Body of pancreas (tissue), 4 donors: ENCODE measurements at regions not wholly inside any gene's neighbourhood (a gene's known extent, or its start where the extent isn't known, plus 50 kb on each side); places are given as distances from the start of the nearest gene placed in this dataset.

Source experiments
- ATAC-seq: fragments of 150-250 bp; one replicate; pipeline ENCODE4 v1.9.1; 2016
- DNase-seq, 4 donors: peaks; one replicate each; pipeline ENCODE4 v3.0.0-alpha.2; 2019
- H3K27ac ChIP-seq, 4 donors: fragments of 200-600 bp; sonication (generic); 1 replicate in 3 of 4; 2 replicates in 1 of 4; pipeline versions ENCODE4 v1.5.1 to v1.6.1; 2016 to 2019; ENCODE audit warnings: mild to moderate bottlenecking in 1 of 4, mixed read lengths in 1 of 4, moderate library complexity in 1 of 4
- H3K27me3 ChIP-seq, 2 donors: fragments of 200-600 bp; sonication (generic); one replicate each; pipeline ENCODE4 v1.6.0; 2016; ENCODE audit warnings: mild to moderate bottlenecking in 1 of 2
- H3K36me3 ChIP-seq, 2 donors: fragments of 200-600 bp; sonication (generic); replicated peaks in 1 of 2; 2 replicates each; pipeline ENCODE4 v1.5.1; 2016; ENCODE audit warnings: low read depth in 2 of 2; ENCODE audit not compliant: insufficient read depth in 1 of 2
- H3K4me1 ChIP-seq: fragments of 200-600 bp; sonication (generic); one replicate; pipeline ENCODE4 v1.6.0; 2016
- H3K4me3 ChIP-seq, 2 donors: fragments of 200-600 bp; sonication (generic); 1 replicate in 1 of 2; 2 replicates in 1 of 2; pipeline ENCODE4 v1.5.1; 2016 to 2019
- H3K9me3 ChIP-seq, 3 donors: fragments of 200-600 bp; sonication (generic); 1 replicate in 2 of 3; 2 replicates in 1 of 3; pipeline ENCODE4 v1.5.1; 2016
- CTCF ChIP-seq, 7 experiments: fragments of 450-650 bp in 4 of 7; fragments of 200-600 bp in 3 of 7; sonication (generic) in 3 of 7; IDR thresholded peaks; one replicate each; pipeline ENCODE4 v1.5.1; 2016 to 2019; ENCODE audit warnings: antibody characterized with exemption in 7 of 7
- POLR2A ChIP-seq, 3 donors: fragments of 450-650 bp; IDR thresholded peaks; one replicate each; pipeline ENCODE4 v1.6.1; 2016; ENCODE audit warnings: antibody characterized with exemption in 3 of 3, mild to moderate bottlenecking in 2 of 3
- WGBS, 2 donors: methylation state at CpG; one replicate each; pipeline ENCODE4 v1.1.5; 2017; 5-methylcytosine and 5-hydroxymethylcytosine counted together
- intact Hi-C: fragments of 100-400 bp; cut with DNase I; formaldehyde crosslinking; loops from one replicate; pipeline ENCODE4 v1.15.1; 2023

- no peak for DNase-seq
These were observed 220.3 kb downstream of the ANAPC1 start for GRCh38 chr2:111663471-111664274.

GRCh38 chr2:111664275-111664850 is 219.6 kb downstream of the ANAPC1 start:
- intact Hi-C loops, result no loop called here
- Histone ChIP-seq H3K27ac (no peak overlapping the region), H3K36me3 (no peaks in the 10 kb centered on the region), H3K4me3 (no peak overlapping the region), H3K4me1 (peaks cover 8% of the 10 kb centered on the region), H3K9me3 (no peaks in the 10 kb centered on the region), H3K27me3 (no peaks in the 10 kb centered on the region)
- TF ChIP-seq POLR2A (IDR thresholded peaks at IDR 0.05) (no peak), CTCF (IDR thresholded peaks at IDR 0.05) (no peak)
- WGBS, 2 donors, result 63 to 75% methylated on average over 4 of the region's 4 CpGs
- ATAC-seq (no peak), DNase-seq (no peak)

More at GRCh38 chr2:111663471-111664274, 220.3 kb downstream of the ANAPC1 start:
- Histone ChIP-seq H3K27me3 (no peaks in the 10 kb centered on the region), H3K4me3 (no peak overlapping the region), H3K9me3 (no peaks in the 10 kb centered on the region), H3K4me1 (peaks cover 11% of the 10 kb centered on the region), H3K27ac (no peak overlapping the region), H3K36me3 (no peaks in the 10 kb centered on the region)
- WGBS, 2 donors, result 57 to 60% methylated on average over 13 of the region's 13 CpGs
- intact Hi-C loops, result no loop called here
- no peak for TF ChIP-seq POLR2A (IDR thresholded peaks at IDR 0.05)
- TF ChIP-seq CTCF (IDR thresholded peaks at IDR 0.05), result no peak
- no peak for ATAC-seq

- Histone ChIP-seq H3K27ac (no peak overlapping the region), H3K36me3 (no peaks in the 10 kb centered on the region), H3K9me3 (no peaks in the 10 kb centered on the region), H3K27me3 (no peaks in the 10 kb centered on the region), H3K4me1 (peaks cover 4% of the 10 kb centered on the region), H3K4me3 (no peak overlapping the region)
- WGBS, 2 donors, result 64 to 72% methylated on average over 7 of the region's 7 CpGs
- TF ChIP-seq CTCF (IDR thresholded peaks at IDR 0.05), result no peak
- no peak for TF ChIP-seq POLR2A (IDR thresholded peaks at IDR 0.05)
- ATAC-seq (no peak), DNase-seq (no peak)
- intact Hi-C loops, result no loop called here
These were observed 219.0 kb downstream of the ANAPC1 start for GRCh38 chr2:111665011-111665410.

GRCh38 chr2:111665551-111666116 is 218.4 kb downstream of the ANAPC1 start:
- H3K27me3 ChIP-seq, result no peaks in the 10 kb centered on the region
- 81 to 86% methylated on average over 3 of the region's 3 CpGs for WGBS, 2 donors
- no peak for DNase-seq

More at GRCh38 chr2:111665551-111666116, 218.4 kb downstream of the ANAPC1 start:
- no peak for ATAC-seq
- Histone ChIP-seq H3K27ac (no peak overlapping the region), H3K36me3 (no peaks in the 10 kb centered on the region), H3K4me1 (no peaks in the 10 kb centered on the region), H3K4me3 (no peak overlapping the region), H3K9me3 (no peaks in the 10 kb centered on the region)
- TF ChIP-seq CTCF (IDR thresholded peaks at IDR 0.05) (no peak), POLR2A (IDR thresholded peaks at IDR 0.05) (no peak)
- intact Hi-C loops, result no loop called here
